ENCODE measurements at regions not wholly inside any gene's neighbourhood (a gene's known extent, or its start where the extent isn't known, plus 50 kb on each side); places are given as distances from the start of the nearest gene placed in this dataset.

DNA sequence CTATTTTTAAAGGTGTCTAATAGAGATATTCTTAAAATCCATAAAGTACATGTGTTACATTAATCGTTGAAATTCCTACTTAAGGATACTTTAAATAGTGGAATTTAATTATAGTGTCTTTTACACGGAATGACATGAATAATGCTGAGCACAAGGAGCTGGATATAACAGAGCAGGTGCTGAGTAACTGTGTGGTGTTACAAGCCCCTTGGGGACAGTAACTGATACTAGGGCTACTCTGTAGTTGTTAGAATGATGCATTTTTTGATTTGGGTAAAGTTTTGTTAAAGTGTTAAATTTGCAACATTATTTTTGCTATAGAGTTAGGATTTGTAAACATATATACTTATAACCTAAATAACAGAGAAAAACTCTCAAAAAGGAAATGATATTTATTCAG, 1496.1 kb downstream of the OTOL1 start:
- Histone ChIP-seq H3K27me3 (no peaks in the 10 kb centered on the region), H3K4me1 (no peaks in the 10 kb centered on the region)
- WGBS, 2 donors, result 55 to 73% methylated on average over 2 of the region's 2 CpGs

DNA sequence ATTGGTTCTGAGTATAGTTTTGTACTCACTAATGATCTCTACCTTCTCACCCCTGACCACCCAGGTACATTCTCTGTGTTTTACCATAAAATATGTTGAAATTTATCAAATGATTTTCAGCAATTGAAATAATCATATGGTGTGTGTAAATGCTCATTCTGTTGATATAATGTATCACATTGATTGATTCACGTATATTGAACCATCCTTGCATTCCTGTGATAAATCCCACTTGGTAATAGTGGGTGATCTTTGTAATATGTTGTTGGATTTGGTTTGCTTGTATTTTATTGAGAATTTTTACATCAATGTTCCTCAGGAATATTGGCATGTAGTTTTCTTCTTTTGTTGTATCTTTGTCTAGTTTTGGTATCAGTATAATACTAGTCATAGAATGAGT, 1497.6 kb downstream of the OTOL1 start:
- intact Hi-C loops (cut with DNase I), result no loop called here
- no peak overlapping the region for H3K27ac ChIP-seq
- 0% methylated on average over 1 of the region's 1 CpG for WGBS, 2 donors
- DNase-seq (no peak), ATAC-seq (no peak)
- no peaks in the 10 kb centered on the region for H3K27me3 ChIP-seq
- H3K4me3 ChIP-seq, result no peak overlapping the region
- no peak for TF ChIP-seq POLR2A (IDR thresholded peaks at IDR 0.05)
- TF ChIP-seq, protein P1, sequence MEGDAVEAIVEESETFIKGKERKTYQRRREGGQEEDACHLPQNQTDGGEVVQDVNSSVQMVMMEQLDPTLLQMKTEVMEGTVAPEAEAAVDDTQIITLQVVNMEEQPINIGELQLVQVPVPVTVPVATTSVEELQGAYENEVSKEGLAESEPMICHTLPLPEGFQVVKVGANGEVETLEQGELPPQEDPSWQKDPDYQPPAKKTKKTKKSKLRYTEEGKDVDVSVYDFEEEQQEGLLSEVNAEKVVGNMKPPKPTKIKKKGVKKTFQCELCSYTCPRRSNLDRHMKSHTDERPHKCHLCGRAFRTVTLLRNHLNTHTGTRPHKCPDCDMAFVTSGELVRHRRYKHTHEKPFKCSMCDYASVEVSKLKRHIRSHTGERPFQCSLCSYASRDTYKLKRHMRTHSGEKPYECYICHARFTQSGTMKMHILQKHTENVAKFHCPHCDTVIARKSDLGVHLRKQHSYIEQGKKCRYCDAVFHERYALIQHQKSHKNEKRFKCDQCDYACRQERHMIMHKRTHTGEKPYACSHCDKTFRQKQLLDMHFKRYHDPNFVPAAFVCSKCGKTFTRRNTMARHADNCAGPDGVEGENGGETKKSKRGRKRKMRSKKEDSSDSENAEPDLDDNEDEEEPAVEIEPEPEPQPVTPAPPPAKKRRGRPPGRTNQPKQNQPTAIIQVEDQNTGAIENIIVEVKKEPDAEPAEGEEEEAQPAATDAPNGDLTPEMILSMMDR (IDR thresholded peaks at IDR 0.05), result no peak
- H3K36me3 ChIP-seq (replicated peaks in 1 of 2; ENCODE audit: insufficient read depth in 1 of 2, low read depth in 2 of 2), result no peaks in the 10 kb centered on the region
- H3K9me3 ChIP-seq, result no peaks in the 10 kb centered on the region
- no peaks in the 10 kb centered on the region for H3K4me1 ChIP-seq

More for the DNA sequence above, 1496.1 kb downstream of the OTOL1 start:
- intact Hi-C loops (cut with DNase I), result no loop called here
- Histone ChIP-seq H3K4me3 (no peak overlapping the region), H3K9me3 (no peaks in the 10 kb centered on the region), H3K36me3 (replicated peaks in 1 of 2; ENCODE audit: insufficient read depth in 1 of 2, low read depth in 2 of 2) (no peaks in the 10 kb centered on the region), H3K27ac (no peak overlapping the region)
- no peak for DNase-seq
- no peak for TF ChIP-seq POLR2A (IDR thresholded peaks at IDR 0.05)
- TF ChIP-seq, protein P1 (IDR thresholded peaks at IDR 0.05), result no peak
- ATAC-seq, result no peak

DNA sequence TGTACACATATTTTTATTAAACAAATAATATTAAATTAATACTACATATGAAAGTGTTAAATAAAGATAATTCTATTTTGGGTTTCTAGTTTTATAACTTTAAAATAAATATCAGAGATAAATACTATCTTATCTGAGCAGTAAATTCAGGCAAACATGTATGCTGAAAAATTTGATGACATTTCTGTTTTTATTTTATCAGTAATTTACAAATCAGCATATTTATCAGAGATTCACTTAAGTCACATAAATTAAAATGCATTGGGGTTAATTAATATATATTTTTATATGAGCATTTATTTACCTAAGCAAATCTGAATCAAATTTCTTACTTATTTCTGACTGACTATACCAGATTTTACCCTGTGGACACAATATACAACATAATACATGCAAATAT, 1499.8 kb downstream of the OTOL1 start:
- Histone ChIP-seq H3K27ac (no peak overlapping the region), H3K4me1 (no peaks in the 10 kb centered on the region), H3K27me3 (no peaks in the 10 kb centered on the region), H3K9me3 (no peaks in the 10 kb centered on the region), H3K36me3 (replicated peaks in 1 of 2; ENCODE audit: insufficient read depth in 1 of 2, low read depth in 2 of 2) (no peaks in the 10 kb centered on the region), H3K4me3 (no peak overlapping the region)
- intact Hi-C loops (cut with DNase I), result no loop called here
- DNase-seq (no peak), ATAC-seq (no peak)
- TF ChIP-seq, protein P1 (IDR thresholded peaks at IDR 0.05), result no peak
- TF ChIP-seq POLR2A (IDR thresholded peaks at IDR 0.05), result no peak

DNA sequence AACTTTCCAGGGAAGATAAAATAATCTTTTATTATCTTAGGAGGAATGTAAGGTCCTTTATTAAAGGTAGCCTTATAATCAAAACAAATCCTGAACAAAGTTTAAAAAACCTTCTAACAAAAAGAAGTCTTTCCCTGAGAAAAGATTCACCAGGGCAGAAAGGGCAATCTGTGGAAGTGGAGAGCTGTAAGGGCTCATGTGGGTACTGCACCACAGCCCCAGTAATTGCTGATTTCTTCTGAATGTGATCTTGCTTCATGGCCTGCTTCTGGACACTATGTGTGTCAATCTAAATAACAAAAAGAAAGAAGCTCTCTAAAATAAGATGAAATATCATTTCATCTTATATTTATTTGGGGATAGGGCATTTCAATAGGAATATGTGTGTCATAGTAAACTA, 1501.6 kb downstream of the OTOL1 start:
- no peaks in the 10 kb centered on the region for H3K27me3 ChIP-seq
- DNase-seq (no peak), ATAC-seq (no peak)
- TF ChIP-seq, protein P1 (IDR thresholded peaks at IDR 0.05), result no peak
- no peak for TF ChIP-seq POLR2A (IDR thresholded peaks at IDR 0.05)
- H3K4me3 ChIP-seq, result no peak overlapping the region
- H3K9me3 ChIP-seq, result no peaks in the 10 kb centered on the region
- no peaks in the 10 kb centered on the region for H3K36me3 ChIP-seq (replicated peaks in 1 of 2; ENCODE audit: insufficient read depth in 1 of 2, low read depth in 2 of 2)
- no peak overlapping the region for H3K27ac ChIP-seq
- intact Hi-C loops (cut with DNase I), result no loop called here
- H3K4me1 ChIP-seq, result no peaks in the 10 kb centered on the region

DNA sequence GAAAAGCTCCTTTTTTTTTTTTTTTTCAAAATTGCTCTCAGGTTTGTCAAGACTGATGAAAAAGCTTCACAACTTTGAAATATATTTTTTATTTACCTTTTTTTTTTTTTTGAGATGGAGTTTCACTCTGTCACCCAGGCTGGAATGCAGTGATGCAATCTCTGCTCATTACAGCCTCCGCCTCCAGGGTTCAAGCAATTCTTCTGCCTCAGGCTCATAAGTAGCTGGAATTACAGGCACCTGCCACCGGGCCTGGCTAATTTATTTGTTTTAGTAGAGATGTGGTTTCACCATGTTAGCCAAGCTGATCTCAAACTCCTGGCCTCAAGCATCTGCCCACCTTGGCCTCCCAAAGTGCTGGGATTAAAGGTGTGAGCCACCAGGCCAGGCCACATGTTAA, 1515.0 kb downstream of the OTOL1 start:
- 48 to 75% methylated on average over 2 of the region's 2 CpGs for WGBS, 2 donors
- Histone ChIP-seq H3K36me3 (replicated peaks in 1 of 2; ENCODE audit: insufficient read depth in 1 of 2, low read depth in 2 of 2) (no peaks in the 10 kb centered on the region), H3K27ac (no peak overlapping the region), H3K4me3 (no peak overlapping the region), H3K27me3 (no peaks in the 10 kb centered on the region), H3K9me3 (no peaks in the 10 kb centered on the region), H3K4me1 (no peaks in the 10 kb centered on the region)
- intact Hi-C loops (cut with DNase I), result no loop called here
- TF ChIP-seq, protein P1 (IDR thresholded peaks at IDR 0.05), result no peak
- TF ChIP-seq POLR2A (IDR thresholded peaks at IDR 0.05), result no peak
- DNase-seq, result no peak
- no peak for ATAC-seq

Data from body of pancreas (tissue), 4 donors.